AG09319 (cell line): ENCODE measurements at regions not wholly inside any gene's neighbourhood (a gene's known extent, or its start where the extent isn't known, plus 50 kb on each side); places are given as distances from the start of the nearest gene placed in this dataset.

Experiments
- DNase-seq: peaks from one replicate; pipeline ENCODE4 v3.0.0-alpha.2; 2010; ENCODE audit warnings: low read depth; ENCODE audit errors: extremely low read depth
- TF ChIP-seq, protein P1 (sequence below): IDR thresholded peaks from 2 replicates; pipeline ENCODE4 v1.5.1; 2011; ENCODE audit warnings: low read depth, mild to moderate bottlenecking, inconsistent platforms, low read length, moderate library complexity

DNA sequence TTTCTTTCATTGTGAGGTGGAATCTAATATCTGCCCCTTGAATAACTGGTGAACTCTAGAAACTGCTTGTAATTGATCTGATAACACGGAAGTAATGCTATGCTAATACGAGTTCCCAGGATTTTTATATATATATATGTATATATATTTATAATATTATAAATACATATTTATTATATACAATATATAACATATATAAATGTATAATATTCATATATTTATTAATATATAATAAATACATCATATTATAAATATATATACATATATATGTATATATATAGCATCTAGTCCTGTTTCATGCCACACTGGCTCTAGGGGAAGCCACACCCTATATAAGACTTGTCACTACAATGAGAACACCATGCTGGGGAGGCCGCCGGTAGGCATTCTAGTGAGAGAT is 156.7 kb upstream of the CDH19 start:
- DNase-seq: no peak
- TF ChIP-seq, protein P1, sequence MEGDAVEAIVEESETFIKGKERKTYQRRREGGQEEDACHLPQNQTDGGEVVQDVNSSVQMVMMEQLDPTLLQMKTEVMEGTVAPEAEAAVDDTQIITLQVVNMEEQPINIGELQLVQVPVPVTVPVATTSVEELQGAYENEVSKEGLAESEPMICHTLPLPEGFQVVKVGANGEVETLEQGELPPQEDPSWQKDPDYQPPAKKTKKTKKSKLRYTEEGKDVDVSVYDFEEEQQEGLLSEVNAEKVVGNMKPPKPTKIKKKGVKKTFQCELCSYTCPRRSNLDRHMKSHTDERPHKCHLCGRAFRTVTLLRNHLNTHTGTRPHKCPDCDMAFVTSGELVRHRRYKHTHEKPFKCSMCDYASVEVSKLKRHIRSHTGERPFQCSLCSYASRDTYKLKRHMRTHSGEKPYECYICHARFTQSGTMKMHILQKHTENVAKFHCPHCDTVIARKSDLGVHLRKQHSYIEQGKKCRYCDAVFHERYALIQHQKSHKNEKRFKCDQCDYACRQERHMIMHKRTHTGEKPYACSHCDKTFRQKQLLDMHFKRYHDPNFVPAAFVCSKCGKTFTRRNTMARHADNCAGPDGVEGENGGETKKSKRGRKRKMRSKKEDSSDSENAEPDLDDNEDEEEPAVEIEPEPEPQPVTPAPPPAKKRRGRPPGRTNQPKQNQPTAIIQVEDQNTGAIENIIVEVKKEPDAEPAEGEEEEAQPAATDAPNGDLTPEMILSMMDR: no peak

DNA sequence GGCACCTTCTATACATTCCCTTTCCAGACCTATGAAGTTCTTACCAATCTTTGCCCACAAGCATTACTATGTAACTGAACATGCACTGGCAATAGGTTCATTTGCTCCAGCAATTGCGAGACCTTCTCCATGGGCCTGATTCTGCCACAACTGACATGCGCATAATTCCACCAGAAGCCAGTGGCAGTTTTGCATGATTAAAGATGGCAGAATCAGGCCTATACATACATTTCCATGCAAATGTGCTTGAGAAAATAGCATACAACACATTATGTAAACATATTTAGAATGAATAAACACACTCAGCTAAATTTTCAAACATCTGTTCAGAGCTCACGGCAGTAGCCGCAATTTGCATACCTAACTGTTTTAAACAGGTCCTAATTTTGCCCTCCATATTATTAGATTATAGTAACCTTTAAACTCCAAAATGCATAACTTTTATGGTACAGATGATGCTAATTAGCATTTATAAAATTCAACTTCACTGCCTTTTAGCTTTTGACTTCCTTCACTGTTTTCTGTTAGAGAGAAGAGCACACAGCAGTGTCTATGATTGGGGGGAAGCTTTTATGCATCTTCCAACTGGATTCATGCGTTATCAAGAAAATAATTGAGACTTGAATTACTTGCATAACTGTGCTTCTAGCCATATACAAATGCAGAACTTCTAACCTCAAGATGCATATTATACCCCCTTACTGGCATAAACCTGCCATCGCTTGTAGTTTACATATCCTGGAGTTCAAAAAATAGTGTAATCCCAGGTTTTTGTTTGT is 155.3 kb upstream of the CDH19 start:
- no peak for DNase-seq
- TF ChIP-seq, protein P1: no peak

- TF ChIP-seq, protein P1: no peak
- no peak for DNase-seq
Observed at GRCh38 chr18:66757946-66758345, 154.1 kb upstream of the CDH19 start.

GRCh38 chr18:66754335-66754734 is 150.4 kb upstream of the CDH19 start:
- TF ChIP-seq, protein P1: no peak
- DNase-seq: no peak

- no peak for DNase-seq
- TF ChIP-seq, protein P1: no peak
Observed at GRCh38 chr18:66752733-66753132, 148.8 kb upstream of the CDH19 start.

- no peak for DNase-seq
- TF ChIP-seq, protein P1: no peak
Observed at GRCh38 chr18:66749481-66750035, 145.7 kb upstream of the CDH19 start.

DNA sequence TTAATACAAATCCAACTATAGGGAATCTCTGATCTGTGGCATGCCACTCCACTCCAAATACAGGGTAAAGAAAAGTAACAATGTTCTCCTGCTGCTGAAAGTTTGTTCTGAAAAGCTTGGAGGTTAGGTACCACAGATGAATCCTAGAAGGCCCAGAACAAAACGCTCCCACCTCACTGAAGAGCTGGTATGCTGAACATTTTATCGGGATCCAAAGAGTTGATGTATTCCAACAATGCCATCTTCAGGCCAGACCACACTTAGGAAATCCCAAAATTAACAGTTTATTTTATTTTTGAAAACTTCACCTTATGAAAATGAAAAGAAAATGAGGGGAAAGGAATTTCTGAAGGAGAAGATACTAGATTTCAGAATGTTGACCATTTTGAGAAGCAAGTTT is 145.1 kb upstream of the CDH19 start:
- TF ChIP-seq, protein P1: no peak
- DNase-seq: no peak
